ENCODE measurements at regions not wholly inside any gene's neighbourhood (a gene's known extent, or its start where the extent isn't known, plus 50 kb on each side); places are given as distances from the start of the nearest gene placed in this dataset.
"Not testable (repeated sequence)": the region's sequence is repeated elsewhere in the genome, so short reads cannot be mapped to it uniquely, and the experiment has no call there.

GRCh38 chr7:131767591-131767990 is 211.2 kb upstream of the PODXL start:
- no peaks in the 10 kb centered on the region for H3K9me3 ChIP-seq (ENCODE audit: control insufficient read depth in 1 of 2, low read length in 2 of 2)
- Mint-ChIP-seq H3K4me1 (no peaks in the 10 kb centered on the region), H3K27ac (no peak overlapping the region), H3K4me3 (no peak overlapping the region), H3K9me3 (peaks cover 0 to 8% (median 0%) of the 10 kb centered on the region in 8 donors), H3K36me3 (no peaks in the 10 kb centered on the region), H3K27me3 (peaks cover 0 to 14% of the 10 kb centered on the region in 2 donors)
- ChIA-PET CTCF (ENCODE audit: partially characterized antibody) (no interaction called here), POLR2A (ENCODE audit: partially characterized antibody) (no interaction called here)
- DNase-seq: no peak
- H3K4me1 ChIP-seq (ENCODE audit: insufficient read depth, low read length): no peaks in the 10 kb centered on the region
- H3K27me3 ChIP-seq (ENCODE audit: insufficient read depth, low read length): no peaks in the 10 kb centered on the region
- H3K4me3 ChIP-seq (ENCODE audit: low read length in 2 of 2): no peak overlapping the region
- no peaks in the 10 kb centered on the region for H3K36me3 ChIP-seq (ENCODE audit: insufficient read depth, low read length)
- intact Hi-C loops (cut with micrococcal nuclease): no loop called here
- H3K27ac ChIP-seq (ENCODE audit: low read depth, low read length): no peak overlapping the region

DNA sequence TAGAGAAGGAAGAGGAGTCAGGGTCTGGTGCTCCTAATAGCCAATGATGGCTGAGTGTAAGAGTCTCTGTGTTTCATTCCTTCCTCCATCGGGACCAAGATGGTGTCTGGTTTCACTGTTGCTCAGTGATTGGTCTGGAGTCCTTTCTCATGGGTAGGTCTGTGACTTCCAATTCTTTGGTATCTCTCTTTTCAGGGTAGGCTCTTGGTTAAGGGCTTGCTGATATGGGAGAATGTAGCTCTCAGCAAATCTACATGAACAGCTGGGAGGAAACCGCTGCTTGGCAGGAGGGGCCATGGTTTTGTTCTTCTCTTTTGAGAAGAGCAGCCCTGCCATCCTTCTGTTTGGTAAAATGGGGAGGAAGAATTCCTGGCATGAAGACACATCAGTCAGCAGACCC is 209.1 kb upstream of the PODXL start:
- Mint-ChIP-seq H3K4me1 (no peaks in the 10 kb centered on the region), H3K27ac (no peak overlapping the region), H3K4me3 (no peak overlapping the region), H3K36me3 (no peaks in the 10 kb centered on the region), H3K9me3 (peaks cover 0 to 12% (median under 1%) of the 10 kb centered on the region in 8 donors), H3K27me3 (peaks cover 10 to 11% of the 10 kb centered on the region in 2 donors)
- POLR2A ChIA-PET (ENCODE audit: partially characterized antibody): no interaction called here
- intact Hi-C loops (cut with micrococcal nuclease): no loop called here
- Histone ChIP-seq H3K27me3 (ENCODE audit: insufficient read depth, low read length) (no peaks in the 10 kb centered on the region), H3K4me3 (ENCODE audit: low read length in 2 of 2) (no peak overlapping the region), H3K36me3 (ENCODE audit: insufficient read depth, low read length) (no peaks in the 10 kb centered on the region), H3K27ac (ENCODE audit: low read depth, low read length) (no peak overlapping the region), H3K9me3 (ENCODE audit: control insufficient read depth in 1 of 2, low read length in 2 of 2) (no peaks in the 10 kb centered on the region), H3K4me1 (ENCODE audit: insufficient read depth, low read length) (no peaks in the 10 kb centered on the region)
- CTCF ChIA-PET (ENCODE audit: partially characterized antibody): no interaction called here
- no peak for DNase-seq

- Histone ChIP-seq H3K36me3 (ENCODE audit: insufficient read depth, low read length) (no peaks in the 10 kb centered on the region), H3K4me1 (ENCODE audit: insufficient read depth, low read length) (no peaks in the 10 kb centered on the region), H3K9me3 (ENCODE audit: control insufficient read depth in 1 of 2, low read length in 2 of 2) (no peaks in the 10 kb centered on the region), H3K4me3 (ENCODE audit: low read length in 2 of 2) (no peak overlapping the region), H3K27me3 (ENCODE audit: insufficient read depth, low read length) (no peaks in the 10 kb centered on the region), H3K27ac (ENCODE audit: low read depth, low read length) (no peak overlapping the region)
- H3K27ac Mint-ChIP-seq: no peak overlapping the region
- H3K4me1 Mint-ChIP-seq: no peaks in the 10 kb centered on the region
- no peak overlapping the region for H3K4me3 Mint-ChIP-seq
- CTCF ChIA-PET (ENCODE audit: partially characterized antibody): no interaction called here
- peaks cover 0 to 12% (median under 1%) of the 10 kb centered on the region in 8 donors for H3K9me3 Mint-ChIP-seq
- H3K36me3 Mint-ChIP-seq: no peaks in the 10 kb centered on the region
- H3K27me3 Mint-ChIP-seq: peaks cover 16 to 23% of the 10 kb centered on the region in 2 donors
- peak in 1 of 5 donors; percentile 0 for DNase-seq
- POLR2A ChIA-PET (ENCODE audit: partially characterized antibody): no interaction called here
- intact Hi-C loops (cut with micrococcal nuclease): no loop called here
Observed at GRCh38 chr7:131764143-131764775, 207.8 kb upstream of the PODXL start.

DNA sequence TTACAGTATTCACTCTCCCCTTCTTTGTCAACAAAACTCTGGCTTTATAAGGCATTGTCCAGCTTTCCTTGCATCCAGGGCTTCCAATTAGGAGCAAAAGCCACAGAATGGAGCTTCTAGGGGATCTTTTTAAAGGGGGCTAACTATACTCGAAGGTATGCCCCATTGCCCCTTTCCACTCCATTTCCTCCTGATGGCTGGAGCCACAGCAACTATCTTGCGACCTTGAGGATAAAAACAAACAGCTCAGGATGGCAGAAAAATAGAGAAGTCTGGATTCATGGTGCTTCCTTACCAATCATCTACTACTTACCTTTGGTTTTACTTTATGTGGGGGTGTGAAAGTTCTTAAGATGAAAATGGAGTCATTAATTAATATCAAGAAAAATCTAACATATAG is 206.3 kb upstream of the PODXL start:
- POLR2A ChIA-PET (ENCODE audit: partially characterized antibody): no interaction called here
- Mint-ChIP-seq H3K27ac (no peak overlapping the region), H3K4me3 (no peak overlapping the region), H3K4me1 (no peaks in the 10 kb centered on the region), H3K36me3 (no peaks in the 10 kb centered on the region), H3K9me3 (peaks cover 0 to 12% (median under 1%) of the 10 kb centered on the region in 8 donors), H3K27me3 (peaks cover 16 to 24% of the 10 kb centered on the region in 2 donors)
- Histone ChIP-seq H3K4me3 (ENCODE audit: low read length in 2 of 2) (no peak overlapping the region), H3K36me3 (ENCODE audit: insufficient read depth, low read length) (no peaks in the 10 kb centered on the region), H3K27me3 (ENCODE audit: insufficient read depth, low read length) (no peaks in the 10 kb centered on the region), H3K4me1 (ENCODE audit: insufficient read depth, low read length) (no peaks in the 10 kb centered on the region), H3K9me3 (ENCODE audit: control insufficient read depth in 1 of 2, low read length in 2 of 2) (no peaks in the 10 kb centered on the region), H3K27ac (ENCODE audit: low read depth, low read length) (no peak overlapping the region)
- intact Hi-C loops (cut with micrococcal nuclease): no loop called here
- no peak for DNase-seq
- CTCF ChIA-PET (ENCODE audit: partially characterized antibody): no interaction called here

DNA sequence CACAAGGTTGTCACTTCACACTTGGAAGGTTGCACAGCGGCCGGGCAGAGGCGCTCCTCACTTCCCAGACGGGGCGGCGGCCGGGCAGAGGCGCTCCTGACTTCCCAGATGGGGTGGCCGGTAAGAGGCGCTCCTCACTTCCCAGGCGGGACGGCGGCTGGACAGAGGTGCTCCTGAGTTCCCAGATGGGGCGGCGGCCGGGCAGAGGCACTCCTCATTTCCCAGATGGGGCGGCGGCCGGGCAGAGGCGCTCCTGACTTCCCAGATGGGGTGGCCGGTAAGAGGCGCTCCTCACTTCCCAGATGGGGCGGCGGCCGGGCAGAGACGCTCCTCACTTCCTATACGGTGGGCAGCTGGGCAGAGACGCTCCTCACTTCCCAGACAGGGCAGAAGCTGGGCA is 199.4 kb upstream of the PODXL start:
- POLR2A ChIA-PET (ENCODE audit: partially characterized antibody); H3K4me1 ChIP-seq (ENCODE audit: insufficient read depth, low read length); DNase-seq; H3K9me3 ChIP-seq (ENCODE audit: control insufficient read depth in 1 of 2, low read length in 2 of 2); H3K27ac Mint-ChIP-seq; H3K4me3 Mint-ChIP-seq; H3K4me3 ChIP-seq (ENCODE audit: low read length in 2 of 2); H3K36me3 ChIP-seq (ENCODE audit: insufficient read depth, low read length); H3K27ac ChIP-seq (ENCODE audit: low read depth, low read length); H3K9me3 Mint-ChIP-seq; H3K36me3 Mint-ChIP-seq; intact Hi-C loops (cut with micrococcal nuclease); H3K4me1 Mint-ChIP-seq; H3K27me3 ChIP-seq (ENCODE audit: insufficient read depth, low read length): not testable (repeated sequence)
- peaks cover 17 to 21% of the 10 kb centered on the region in 2 donors for H3K27me3 Mint-ChIP-seq
- CTCF ChIA-PET (ENCODE audit: partially characterized antibody): interaction anchor here (0.6 kb wide), 1 partner anchor 135 kb away, joined by 4 read pairs; no protein-coding TSS in a partner anchor

GRCh38 chr7:131753620-131754222 is 197.3 kb upstream of the PODXL start:
- no peaks in the 10 kb centered on the region for H3K9me3 ChIP-seq (ENCODE audit: control insufficient read depth in 1 of 2, low read length in 2 of 2)
- DNase-seq: no peak
- no peaks in the 10 kb centered on the region for H3K36me3 Mint-ChIP-seq
- no peaks in the 10 kb centered on the region for H3K27me3 ChIP-seq (ENCODE audit: insufficient read depth, low read length)
- ChIA-PET CTCF (ENCODE audit: partially characterized antibody) (interaction anchor here (0.7 kb wide), 1 partner anchor 12 kb away, joined by 3 read pairs; no protein-coding TSS in a partner anchor), POLR2A (ENCODE audit: partially characterized antibody) (no interaction called here)
- no peaks in the 10 kb centered on the region for H3K4me1 ChIP-seq (ENCODE audit: insufficient read depth, low read length)
- H3K27me3 Mint-ChIP-seq: peaks cover 2 to 14% of the 10 kb centered on the region in 2 donors
- no peaks in the 10 kb centered on the region for H3K4me1 Mint-ChIP-seq
- intact Hi-C loops (cut with micrococcal nuclease): no loop called here
- H3K36me3 ChIP-seq (ENCODE audit: insufficient read depth, low read length): no peaks in the 10 kb centered on the region
- H3K27ac Mint-ChIP-seq: no peak overlapping the region
- no peak overlapping the region for H3K4me3 ChIP-seq (ENCODE audit: low read length in 2 of 2)
- H3K27ac ChIP-seq (ENCODE audit: low read depth, low read length): no peak overlapping the region
- peaks cover 0 to 5% (median 0%) of the 10 kb centered on the region in 8 donors for H3K9me3 Mint-ChIP-seq
- H3K4me3 Mint-ChIP-seq: no peak overlapping the region

GRCh38 chr7:131747658-131748232 is 191.3 kb upstream of the PODXL start:
- DNase-seq: no peak
- Histone ChIP-seq H3K4me1 (ENCODE audit: insufficient read depth, low read length) (no peaks in the 10 kb centered on the region), H3K36me3 (ENCODE audit: insufficient read depth, low read length) (no peaks in the 10 kb centered on the region), H3K27me3 (ENCODE audit: insufficient read depth, low read length) (no peaks in the 10 kb centered on the region), H3K4me3 (ENCODE audit: low read length in 2 of 2) (no peak overlapping the region), H3K9me3 (ENCODE audit: control insufficient read depth in 1 of 2, low read length in 2 of 2) (no peaks in the 10 kb centered on the region), H3K27ac (ENCODE audit: low read depth, low read length) (no peak overlapping the region)
- intact Hi-C loops (cut with micrococcal nuclease): no loop called here
- Mint-ChIP-seq H3K4me1 (no peaks in the 10 kb centered on the region), H3K27ac (no peak overlapping the region), H3K36me3 (no peaks in the 10 kb centered on the region), H3K9me3 (peaks cover 0 to 10% (median 4%) of the 10 kb centered on the region in 8 donors), H3K4me3 (no peak overlapping the region), H3K27me3 (peaks cover 9 to 12% of the 10 kb centered on the region in 2 donors)
- CTCF ChIA-PET (ENCODE audit: partially characterized antibody): no interaction called here
- POLR2A ChIA-PET (ENCODE audit: partially characterized antibody): no interaction called here

All from CD4-positive, alpha-beta memory T cell (primary cell).